ENCODE measurements at regions not wholly inside any gene's neighbourhood (a gene's known extent, or its start where the extent isn't known, plus 50 kb on each side); places are given as distances from the start of the nearest gene placed in this dataset.

GRCh38 chr10:118816471-118817168, 61.9 kb upstream of the CACUL1 start:
- TF ChIP-seq CTCF (IDR thresholded peaks at IDR 0.05) (no peak), POLR2A (IDR thresholded peaks at IDR 0.05) (no peak)

Measured in testis (tissue), 2 donors.